GM23248 (cell line): ENCODE measurements at regions not wholly inside any gene's neighbourhood (a gene's known extent, or its start where the extent isn't known, plus 50 kb on each side); places are given as distances from the start of the nearest gene placed in this dataset.

Source experiments
- EZH2 ChIP-seq: fragments of 200-600 bp; sonication (generic); IDR thresholded peaks from 2 replicates; pipeline ENCODE4 v1.6.1; 2018; ENCODE audit warnings: antibody characterized with exemption, mild to moderate bottlenecking; ENCODE audit not compliant: insufficient read depth, poor library complexity, severe bottlenecking
- EZH2phosphoT487 ChIP-seq: fragments of 200-600 bp; sonication (generic); IDR thresholded peaks from 2 replicates; pipeline ENCODE4 v1.6.1; 2018; ENCODE audit warnings: antibody characterized with exemption, moderate library complexity, mild to moderate bottlenecking, low read depth; ENCODE audit not compliant: insufficient read depth

DNA sequence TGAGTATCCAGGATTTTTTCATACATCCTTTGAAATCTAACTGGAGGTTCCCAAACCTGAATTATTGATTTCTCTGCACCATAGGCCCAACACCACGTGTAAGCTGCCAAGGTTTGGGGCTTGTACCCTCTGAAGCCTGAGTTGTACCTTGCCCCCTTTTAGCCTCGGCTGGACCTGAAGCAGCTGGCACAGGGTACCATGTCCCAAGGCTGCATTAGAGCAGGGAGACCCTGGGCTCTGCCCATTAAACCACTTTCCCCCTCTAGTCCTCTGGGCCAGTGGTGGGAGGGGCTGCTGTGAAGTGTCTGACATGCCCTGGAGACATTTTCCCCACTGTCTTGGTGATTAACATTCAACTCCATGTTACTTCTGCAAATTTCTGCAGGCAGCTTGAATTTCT, 532.9 kb upstream of the NUDT12 start:
- TF ChIP-seq EZH2phosphoT487 (no peak), EZH2 (no peak)
